ENCODE measurements at regions not wholly inside any gene's neighbourhood (a gene's known extent, or its start where the extent isn't known, plus 50 kb on each side); places are given as distances from the start of the nearest gene placed in this dataset.
"Not testable (repeated sequence)": the region's sequence is repeated elsewhere in the genome, so short reads cannot be mapped to it uniquely, and the experiment has no call there.

DNA sequence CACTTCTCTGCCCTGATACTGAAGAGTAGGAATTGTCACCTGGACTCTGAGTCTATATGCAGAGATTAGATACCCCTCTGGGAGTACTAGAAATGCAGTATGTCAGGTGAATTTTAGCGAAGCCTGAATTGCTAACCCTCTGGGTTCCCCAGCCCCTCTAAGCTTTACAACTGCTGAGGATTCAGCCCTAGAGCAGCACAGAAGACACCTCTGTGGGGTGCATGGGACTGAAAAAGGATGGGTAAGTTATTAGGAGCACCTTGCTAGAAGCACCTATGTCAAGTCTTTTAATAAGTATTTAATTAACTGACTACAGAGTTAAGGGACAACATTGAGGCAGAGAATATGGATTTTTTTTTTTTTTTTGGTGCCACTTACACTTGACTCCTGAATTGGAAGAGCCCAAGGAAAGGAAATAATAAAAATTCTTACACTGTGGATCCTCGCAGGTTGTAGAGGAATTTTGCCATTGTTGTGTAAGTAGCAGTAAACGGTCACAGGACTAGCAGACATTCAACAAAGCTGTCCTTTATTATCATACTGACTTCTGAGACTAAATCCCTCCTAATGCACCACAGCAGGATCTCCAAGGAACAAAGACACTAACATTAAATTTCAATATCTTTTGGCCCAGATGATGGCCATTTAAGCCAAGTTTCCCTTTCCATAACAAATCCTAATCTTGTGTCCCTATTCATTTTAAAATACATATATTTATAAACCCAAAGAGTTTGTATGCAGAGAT, 253.2 kb downstream of the ANKRD50 start:
- Histone ChIP-seq H3K4me1 (no peaks in the 10 kb centered on the region), H3K9me3 (peaks cover 0 to 32% (median 20%) of the 10 kb centered on the region in 3 donors), H3K36me3 (no peaks in the 10 kb centered on the region), H3K27ac (no peak overlapping the region), H3K4me3 (no peak overlapping the region), H3K27me3 (no peaks in the 10 kb centered on the region)
- intact Hi-C loops (cut with DNase I) = no loop called here
- WGBS, 2 donors = 60 to 80% methylated on average over 2 to 3 of the region's 3 CpGs
- DNase-seq = no peak
- TF ChIP-seq CTCF (IDR thresholded peaks at IDR 0.05) = no peak
- no peak for TF ChIP-seq POLR2A (IDR thresholded peaks at IDR 0.05)

- no peak overlapping the region for H3K27ac ChIP-seq
- intact Hi-C loops (cut with DNase I) = no loop called here
- no peak overlapping the region for H3K4me3 ChIP-seq
- WGBS, 2 donors = 33 to 48% methylated on average over 5 of the region's 5 CpGs
- no peaks in the 10 kb centered on the region for H3K27me3 ChIP-seq
- H3K36me3 ChIP-seq = no peaks in the 10 kb centered on the region
- no peak for DNase-seq
- no peak for TF ChIP-seq POLR2A (IDR thresholded peaks at IDR 0.05)
- TF ChIP-seq CTCF (IDR thresholded peaks at IDR 0.05) = no peak
- peaks cover 0 to 32% (median 20%) of the 10 kb centered on the region in 3 donors for H3K9me3 ChIP-seq
- H3K4me1 ChIP-seq = no peaks in the 10 kb centered on the region
Measured at GRCh38 chr4:124459941-124460310, 252.6 kb downstream of the ANKRD50 start.

DNA sequence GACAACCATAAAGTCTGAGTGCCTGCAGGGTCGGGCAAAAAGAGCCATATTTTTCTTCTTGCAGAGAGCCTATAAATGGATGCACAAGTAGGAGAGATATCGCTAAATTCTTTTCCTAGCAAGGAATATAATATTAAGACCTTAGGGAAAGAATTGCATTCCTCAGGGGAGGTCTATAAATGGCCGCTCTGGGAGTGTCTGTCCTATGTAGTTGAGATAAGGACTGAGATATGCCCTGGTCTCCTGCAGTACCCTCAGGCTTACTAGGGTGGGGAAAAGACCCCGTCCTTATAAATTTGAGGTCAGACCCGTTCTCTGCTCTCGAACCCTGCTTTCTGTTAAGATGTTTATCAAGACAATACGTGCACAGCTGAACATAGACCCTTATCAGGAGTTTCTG, 250.9 kb downstream of the ANKRD50 start:
- 86 to 92% methylated on average over 7 of the region's 7 CpGs for WGBS, 2 donors
- H3K4me3 ChIP-seq; H3K27ac ChIP-seq; H3K4me1 ChIP-seq; H3K36me3 ChIP-seq; intact Hi-C loops (cut with DNase I); H3K27me3 ChIP-seq; DNase-seq: not testable (repeated sequence)
- H3K9me3 ChIP-seq = peaks cover 0 to 32% (median 20%) of the 10 kb centered on the region in 3 donors

GRCh38 chr4:124462954-124463828, 249.3 kb downstream of the ANKRD50 start:
- TF ChIP-seq CTCF (IDR thresholded peaks at IDR 0.05) = no peak
- no peak for TF ChIP-seq POLR2A (IDR thresholded peaks at IDR 0.05)
- H3K27ac ChIP-seq = no peak overlapping the region
- H3K4me1 ChIP-seq = no peaks in the 10 kb centered on the region
- H3K36me3 ChIP-seq = no peaks in the 10 kb centered on the region
- DNase-seq = no peak
- peaks cover 0 to 32% (median 20%) of the 10 kb centered on the region in 3 donors for H3K9me3 ChIP-seq
- intact Hi-C loops (cut with DNase I) = no loop called here
- 94 to 96% methylated on average over 13 to 17 of the region's 18 CpGs for WGBS, 2 donors
- no peaks in the 10 kb centered on the region for H3K27me3 ChIP-seq
- H3K4me3 ChIP-seq = no peak overlapping the region

- Histone ChIP-seq H3K27me3 (no peaks in the 10 kb centered on the region), H3K4me1 (no peaks in the 10 kb centered on the region)
- TF ChIP-seq CTCF (IDR thresholded peaks at IDR 0.05) (no peak), POLR2A (IDR thresholded peaks at IDR 0.05) (no peak)
Measured at GRCh38 chr4:124464836-124465235, 247.7 kb downstream of the ANKRD50 start.

More at GRCh38 chr4:124464836-124465235, 247.7 kb downstream of the ANKRD50 start:
- intact Hi-C loops (cut with DNase I) = no loop called here
- no peak overlapping the region for H3K4me3 ChIP-seq
- H3K9me3 ChIP-seq = peaks cover 0 to 32% (median 20%) of the 10 kb centered on the region in 3 donors
- no peak overlapping the region for H3K27ac ChIP-seq
- no peak for DNase-seq
- WGBS, 2 donors = 53 to 70% methylated on average over 1 of the region's 1 CpG
- H3K36me3 ChIP-seq = no peaks in the 10 kb centered on the region

Measured in esophagus squamous epithelium (tissue), 5 donors.